H1 (cell line): ENCODE measurements at regions not wholly inside any gene's neighbourhood (a gene's known extent, or its start where the extent isn't known, plus 50 kb on each side); places are given as distances from the start of the nearest gene placed in this dataset.

Experiments used
- CBX5 ChIP-seq: fragments of 300-800, 300-1000 bp; sonication (generic); IDR thresholded peaks from 2 replicates; pipeline ENCODE4 v1.7.1; 2016; ENCODE audit warnings: antibody characterized with exemption, low read length, low read depth
- CTCF ChIP-seq, 3 experiments: IDR thresholded peaks; 1 replicate in 2 of 3; 2 replicates in 1 of 3; pipeline versions ENCODE4 v1.5.1 to v1.6.1; 2011; ENCODE audit warnings: low read length in 3 of 3, mild to moderate bottlenecking in 3 of 3, inconsistent platforms in 2 of 3, low read depth in 1 of 3, moderate library complexity in 1 of 3; ENCODE audit not compliant: insufficient read depth in 1 of 3; ENCODE audit errors: control extremely low read depth in 1 of 3
- HDAC6 ChIP-seq: IDR thresholded peaks from one replicate; pipeline ENCODE4 v1.7.1; 2012; ENCODE audit warnings: low read depth, mild to moderate bottlenecking, inconsistent platforms, low read length, moderate library complexity
- JUND ChIP-seq: IDR thresholded peaks from 2 replicates; pipeline ENCODE4 v1.6.1; 2011; ENCODE audit warnings: mild to moderate bottlenecking, improper control_type of control experiment, low read length
- MAFK ChIP-seq: IDR thresholded peaks from 2 replicates; pipeline ENCODE4 v1.6.1; 2012; ENCODE audit warnings: low read depth, mild to moderate bottlenecking, improper control_type of control experiment, low read length
- MAX ChIP-seq: IDR thresholded peaks from 2 replicates; pipeline ENCODE4 v1.6.1; 2012; ENCODE audit warnings: inconsistent platforms
- POLR2A ChIP-seq, 2 experiments: IDR thresholded peaks; 1 replicate in 1 of 2; 2 replicates in 1 of 2; pipeline ENCODE4 v1.6.1; 2011; ENCODE audit warnings: low read depth in 2 of 2, low read length in 2 of 2, mild to moderate bottlenecking in 2 of 2; ENCODE audit errors: control extremely low read depth in 1 of 2
- POLR2AphosphoS5 ChIP-seq: IDR thresholded peaks from 2 replicates; pipeline ENCODE4 v1.6.1; 2011; ENCODE audit warnings: low read depth, low read length
- RAD21 ChIP-seq, 2 experiments: IDR thresholded peaks in 1 of 2; conservative IDR thresholded peaks in 1 of 2; 2 replicates each; pipeline ENCODE4 v1.6.1; 2011; ENCODE audit warnings: low read depth in 2 of 2, low read length in 2 of 2, improper control_type of control experiment in 1 of 2, inconsistent platforms in 1 of 2, mild to moderate bottlenecking in 1 of 2, moderate library complexity in 1 of 2
- RXRA ChIP-seq: IDR thresholded peaks from 2 replicates; pipeline ENCODE4 v1.6.1; 2011; ENCODE audit warnings: low read depth, mild to moderate bottlenecking, low read length, moderate library complexity; ENCODE audit not compliant: insufficient read depth
- USF2 ChIP-seq: IDR thresholded peaks from 2 replicates; pipeline ENCODE4 v1.6.1; 2011; ENCODE audit warnings: low read length, improper control_type of control experiment
- YY1 ChIP-seq: IDR thresholded peaks from 2 replicates; pipeline ENCODE4 v1.6.1; 2011; ENCODE audit warnings: low read depth, mild to moderate bottlenecking, low read length

GRCh38 chr17:33905338-33905800, 349.7 kb upstream of the CCL2 start:
- TF ChIP-seq RXRA (no peak), CTCF (IDR thresholded peaks at IDR 0.05; ENCODE audit: control extremely low read depth in 1 of 3, insufficient read depth in 1 of 3, low read depth in 1 of 3, low read length in 3 of 3) (no peak), POLR2A (IDR thresholded peaks at IDR 0.05; ENCODE audit: control extremely low read depth in 1 of 2, low read depth in 2 of 2, low read length in 2 of 2) (no peak), POLR2AphosphoS5 (no peak), RAD21 (IDR thresholded peaks at IDR 0.05 in 1 of 2, conservative IDR thresholded peaks at IDR 0.05 in 1 of 2; ENCODE audit: low read depth in 2 of 2, low read length in 2 of 2) (no peak), JUND (no peak), USF2 (no peak), CBX5 (no peak), MAX (no peak), HDAC6 (no peak), YY1 (no peak), MAFK (no peak)
